Lower lobe of right lung (tissue), 2 donors: ENCODE measurements at regions not wholly inside any gene's neighbourhood (a gene's known extent, or its start where the extent isn't known, plus 50 kb on each side); places are given as distances from the start of the nearest gene placed in this dataset.

Source experiments
- ATAC-seq, 2 donors: fragments of 200-7000 bp; cut with Tn5 transposase; one replicate each; pipeline ENCODE4 v1.9.1; 2020 to 2022; ENCODE audit warnings: mild to moderate bottlenecking in 2 of 2, moderate library complexity in 2 of 2
- DNase-seq: peaks from one replicate; pipeline ENCODE4 v3.0.0-alpha.2; 2020
- H3K27ac ChIP-seq: fragments of 200-600 bp; one replicate; pipeline ENCODE4 v1.8.0; 2022
- H3K27me3 ChIP-seq: fragments of 200-600 bp; one replicate; pipeline ENCODE4 v1.8.0; 2022; ENCODE audit warnings: low read depth
- H3K36me3 ChIP-seq: fragments of 200-600 bp; one replicate; pipeline ENCODE4 v1.8.0; 2022; ENCODE audit warnings: mild to moderate bottlenecking
- H3K4me1 ChIP-seq: fragments of 200-600 bp; one replicate; pipeline ENCODE4 v1.8.0; 2022
- H3K4me3 ChIP-seq: fragments of 200-600 bp; one replicate; pipeline ENCODE4 v1.8.0; 2022; ENCODE audit warnings: mild to moderate bottlenecking
- H3K9me3 ChIP-seq: fragments of 200-600 bp; one replicate; pipeline ENCODE4 v1.8.0; 2022
- CTCF ChIP-seq: fragments of 200-600 bp; IDR thresholded peaks from one replicate; pipeline ENCODE4 v1.8.0; 2022; ENCODE audit warnings: antibody characterized with exemption, mild to moderate bottlenecking
- intact Hi-C: fragments of 100-400 bp; cut with DNase I; formaldehyde crosslinking; loops from one replicate; pipeline ENCODE4 v1.11.0; 2022
- donor health status: DM: no; HTN: yes; CAD: no; lungs with severe emphysema.

DNA sequence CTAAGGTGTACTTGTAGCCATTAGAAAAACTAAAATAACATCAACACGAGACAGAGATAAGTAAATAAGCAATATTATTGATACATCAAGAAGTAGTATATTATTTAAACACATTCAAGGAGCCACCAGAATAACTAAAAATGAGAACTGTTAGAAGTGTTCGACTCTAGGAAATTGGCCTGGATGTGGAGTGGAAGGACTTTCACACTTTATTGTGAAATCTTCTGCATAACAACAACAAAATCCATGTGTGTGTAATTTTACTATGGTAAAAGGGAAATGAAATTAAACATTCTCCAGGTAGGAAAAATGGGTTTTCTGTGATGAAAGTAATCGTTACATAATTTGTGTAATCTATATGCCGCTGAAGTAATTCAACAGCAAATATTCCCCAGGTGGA, 96.3 kb upstream of the RNF152 start:
- intact Hi-C loops = no loop called here
- H3K27ac ChIP-seq = no peak overlapping the region
- DNase-seq (no peak), ATAC-seq (no peak)
- no peaks in the 10 kb centered on the region for H3K9me3 ChIP-seq
- no peaks in the 10 kb centered on the region for H3K27me3 ChIP-seq
- no peaks in the 10 kb centered on the region for H3K36me3 ChIP-seq
- no peak overlapping the region for H3K4me3 ChIP-seq
- TF ChIP-seq CTCF = no peak
- peaks cover 24% of the 10 kb centered on the region for H3K4me1 ChIP-seq

DNA sequence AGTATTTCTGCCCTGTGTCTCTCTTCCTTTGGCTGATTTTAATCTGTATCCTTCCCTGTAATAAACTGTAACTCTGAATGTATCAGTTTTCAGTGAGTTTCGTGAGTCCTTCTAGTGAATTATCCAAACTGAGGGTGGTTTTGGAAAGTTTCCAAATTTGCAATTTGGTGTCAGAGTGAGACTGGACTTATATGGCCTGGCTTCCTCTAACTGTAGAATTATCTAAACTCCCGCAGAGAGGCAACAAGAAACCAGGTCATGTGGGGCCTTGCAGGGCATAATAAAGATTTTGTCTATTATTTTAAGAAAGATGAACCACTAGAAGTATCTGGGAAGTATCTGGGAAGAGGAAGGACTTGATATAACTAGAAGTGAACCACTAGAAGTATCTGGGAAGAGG, 95.3 kb upstream of the RNF152 start:
- no peak overlapping the region for H3K4me3 ChIP-seq
- H3K9me3 ChIP-seq = no peaks in the 10 kb centered on the region
- no peaks in the 10 kb centered on the region for H3K27me3 ChIP-seq
- H3K27ac ChIP-seq = no peak overlapping the region
- ATAC-seq = no peak
- no peak for DNase-seq
- intact Hi-C loops = no loop called here
- peaks cover 17% of the 10 kb centered on the region for H3K4me1 ChIP-seq
- no peaks in the 10 kb centered on the region for H3K36me3 ChIP-seq
- TF ChIP-seq CTCF = no peak

DNA sequence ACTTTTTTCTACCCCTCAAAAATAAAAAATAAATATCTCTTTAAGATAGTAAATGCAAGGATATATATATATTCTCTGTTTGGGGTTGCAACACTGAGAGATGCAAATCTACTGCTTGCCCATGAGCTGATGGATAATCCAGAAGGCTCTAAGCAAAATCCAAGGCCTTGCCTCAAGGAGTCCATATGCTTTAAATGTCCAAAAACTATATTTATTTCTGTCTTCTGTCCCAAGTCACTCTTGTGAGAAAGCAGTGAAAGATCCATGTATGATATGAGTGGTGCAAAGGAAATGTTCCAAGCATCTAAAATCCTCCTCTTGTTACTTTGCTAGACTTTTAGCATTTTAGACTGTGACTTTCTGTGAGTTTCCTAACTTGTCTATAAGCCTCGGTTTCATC, 92.9 kb upstream of the RNF152 start:
- Histone ChIP-seq H3K4me3 (no peak overlapping the region), H3K9me3 (no peaks in the 10 kb centered on the region), H3K27ac (no peak overlapping the region), H3K27me3 (no peaks in the 10 kb centered on the region), H3K36me3 (no peaks in the 10 kb centered on the region), H3K4me1 (no peaks in the 10 kb centered on the region)
- DNase-seq (no peak), ATAC-seq (no peak)
- TF ChIP-seq CTCF = no peak
- intact Hi-C loops = no loop called here

GRCh38 chr18:61984349-61984748, 91.5 kb upstream of the RNF152 start:
- intact Hi-C loops = no loop called here
- Histone ChIP-seq H3K27me3 (no peaks in the 10 kb centered on the region), H3K4me1 (no peaks in the 10 kb centered on the region), H3K9me3 (no peaks in the 10 kb centered on the region), H3K27ac (no peak overlapping the region), H3K4me3 (no peak overlapping the region), H3K36me3 (no peaks in the 10 kb centered on the region)
- no peak for ATAC-seq
- no peak for DNase-seq
- TF ChIP-seq CTCF = no peak

GRCh38 chr18:61982475-61982874, 89.7 kb upstream of the RNF152 start:
- Histone ChIP-seq H3K27me3 (no peaks in the 10 kb centered on the region), H3K9me3 (no peaks in the 10 kb centered on the region), H3K4me1 (no peaks in the 10 kb centered on the region), H3K27ac (no peak overlapping the region), H3K4me3 (no peak overlapping the region), H3K36me3 (no peaks in the 10 kb centered on the region)
- no peak for TF ChIP-seq CTCF
- no peak for DNase-seq
- intact Hi-C loops = no loop called here
- ATAC-seq = no peak

DNA sequence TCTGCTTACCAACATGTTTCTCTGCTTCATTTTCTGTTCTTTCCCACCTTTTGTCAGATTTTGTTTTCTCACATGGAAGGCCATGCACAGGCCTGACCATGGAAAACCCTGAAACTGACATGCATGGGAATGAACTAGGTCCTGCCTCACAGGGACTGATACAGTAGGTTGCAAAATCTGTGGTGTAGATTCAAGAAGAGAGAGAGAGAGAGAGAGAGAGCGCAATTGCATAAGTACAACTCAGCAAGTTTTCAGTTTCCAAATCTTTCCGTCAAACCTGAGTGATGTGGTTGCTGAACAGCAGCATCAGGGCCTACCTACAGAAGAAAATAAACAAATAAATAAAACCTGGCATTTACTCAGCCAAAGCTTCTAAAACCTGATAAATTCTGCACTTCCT, 87.5 kb upstream of the RNF152 start:
- Histone ChIP-seq H3K36me3 (no peaks in the 10 kb centered on the region), H3K9me3 (no peaks in the 10 kb centered on the region), H3K27ac (no peak overlapping the region), H3K4me1 (no peaks in the 10 kb centered on the region), H3K27me3 (no peaks in the 10 kb centered on the region), H3K4me3 (no peak overlapping the region)
- DNase-seq (no peak), ATAC-seq (peak in 1 of 2 donors; percentile 46)
- no peak for TF ChIP-seq CTCF
- intact Hi-C loops = no loop called here
